GM23248 (cell line): ENCODE measurements at regions not wholly inside any gene's neighbourhood (a gene's known extent, or its start where the extent isn't known, plus 50 kb on each side); places are given as distances from the start of the nearest gene placed in this dataset.

ENCODE experiments used
- DNase-seq: peaks from one replicate; pipeline ENCODE4 v3.0.0-alpha.2; 2015
- H2AFZ ChIP-seq: fragments of 200-600 bp; sonication (generic); 2 replicates; pipeline ENCODE4 v1.6.1; 2016; ENCODE audit warnings: antibody characterized with exemption
- H3F3A ChIP-seq: fragments of 200-600 bp; sonication (generic); 2 replicates; pipeline ENCODE4 v1.6.1; 2016; ENCODE audit warnings: mild to moderate bottlenecking, antibody characterized with exemption, mixed run types; ENCODE audit not compliant: insufficient read depth
- H3K27ac ChIP-seq: fragments of 200-600 bp; sonication (generic); 2 replicates; pipeline ENCODE4 v1.5.1; 2016; ENCODE audit warnings: mild to moderate bottlenecking
- H3K27me3 ChIP-seq: fragments of 200-600 bp; sonication (generic); replicated peaks from 2 replicates; pipeline ENCODE4 v1.6.1; 2016; ENCODE audit warnings: mild to moderate bottlenecking; ENCODE audit not compliant: insufficient read depth
- H3K36me3 ChIP-seq: fragments of 200-600 bp; sonication (generic); 2 replicates; pipeline ENCODE4 v1.6.1; 2016; ENCODE audit warnings: low read depth, mild to moderate bottlenecking
- H3K4me1 ChIP-seq: fragments of 200-600 bp; sonication (generic); 2 replicates; pipeline ENCODE4 v1.6.1; 2016; ENCODE audit warnings: mild to moderate bottlenecking; ENCODE audit not compliant: insufficient read depth
- H3K4me2 ChIP-seq: fragments of 200-600 bp; sonication (generic); one replicate; pipeline ENCODE4 v1.6.1; 2016; ENCODE audit warnings: mild to moderate bottlenecking; ENCODE audit not compliant: unreplicated experiment
- H3K4me3 ChIP-seq: fragments of 200-600 bp; sonication (generic); 2 replicates; pipeline ENCODE4 v1.5.1; 2016; ENCODE audit warnings: mild to moderate bottlenecking
- H3K79me2 ChIP-seq: fragments of 200-600 bp; sonication (generic); 2 replicates; pipeline ENCODE4 v1.6.1; 2016; ENCODE audit warnings: mild to moderate bottlenecking; ENCODE audit not compliant: insufficient read depth
- H3K9ac ChIP-seq: fragments of 200-600 bp; sonication (generic); 2 replicates; pipeline ENCODE4 v1.6.1; 2016; ENCODE audit warnings: mild to moderate bottlenecking
- H3K9me2 ChIP-seq: fragments of 200-600 bp; sonication (generic); 2 replicates; pipeline ENCODE4 v1.6.1; 2016; ENCODE audit warnings: mixed run types, mild to moderate bottlenecking, moderate library complexity; ENCODE audit not compliant: insufficient read depth
- H3K9me3 ChIP-seq: fragments of 200-600 bp; sonication (generic); one replicate; pipeline ENCODE4 v1.6.1; 2017; ENCODE audit warnings: low read depth
- H4K20me1 ChIP-seq: fragments of 200-600 bp; sonication (generic); 2 replicates; pipeline ENCODE4 v1.6.0; 2016; ENCODE audit not compliant: insufficient read depth
- EZH2 ChIP-seq: fragments of 200-600 bp; sonication (generic); IDR thresholded peaks from 2 replicates; pipeline ENCODE4 v1.6.1; 2018; ENCODE audit warnings: antibody characterized with exemption, mild to moderate bottlenecking; ENCODE audit not compliant: insufficient read depth, poor library complexity, severe bottlenecking
- EZH2phosphoT487 ChIP-seq: fragments of 200-600 bp; sonication (generic); IDR thresholded peaks from 2 replicates; pipeline ENCODE4 v1.6.1; 2018; ENCODE audit warnings: antibody characterized with exemption, moderate library complexity, mild to moderate bottlenecking, low read depth; ENCODE audit not compliant: insufficient read depth
- WGBS, 2 experiments: methylation state at CpG; one replicate each; pipeline ENCODE4 v1.1.6; 2015 to 2017; ENCODE audit warnings: low lambda C conversion rate in 2 of 2, low coverage in 1 of 2; ENCODE audit errors: missing lambda C conversion rate in 2 of 2; 5-methylcytosine and 5-hydroxymethylcytosine counted together
- in situ Hi-C: fragments of 300-500 bp; cut with MboI; formaldehyde crosslinking; loops from 2 replicates; pipeline ENCODE4 v1.15.0; 2020

DNA sequence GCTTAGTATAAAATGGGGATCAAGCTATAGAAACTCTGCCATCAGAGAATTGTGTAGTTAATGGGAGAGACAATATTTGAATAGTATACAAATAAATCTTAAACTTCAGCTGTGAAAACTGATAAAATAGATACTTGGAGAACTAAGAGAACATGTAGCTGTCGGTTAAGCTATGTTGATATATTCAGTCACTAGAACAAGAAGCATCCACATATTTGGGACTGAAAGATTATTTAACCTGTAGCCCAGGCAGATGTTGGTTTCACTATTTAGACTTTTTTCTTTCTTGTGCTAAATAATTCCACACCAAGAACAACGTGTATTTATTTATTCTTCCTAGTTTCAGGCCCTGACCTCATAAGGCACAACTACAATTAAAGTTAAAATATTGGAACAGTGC is 521.0 kb upstream of the CCNG1 start:
- H3K4me3 ChIP-seq, result no peak overlapping the region
- H3K4me2 ChIP-seq, result no peak overlapping the region
- H3K9me2 ChIP-seq, result no peaks in the 10 kb centered on the region
- H3K27ac ChIP-seq, result no peak overlapping the region
- TF ChIP-seq EZH2 (no peak), EZH2phosphoT487 (no peak)
- no peak overlapping the region for H2AFZ ChIP-seq
- H3K4me1 ChIP-seq, result no peaks in the 10 kb centered on the region
- 9 to 15% methylated on average over 2 of the region's 2 CpGs for WGBS, 2 experiments
- no peaks in the 10 kb centered on the region for H4K20me1 ChIP-seq
- H3K9me3 ChIP-seq, result peaks cover 5% of the 10 kb centered on the region
- no peaks in the 10 kb centered on the region for H3K27me3 ChIP-seq
- no peak for DNase-seq
- in situ Hi-C loops, result no loop called here
- H3K36me3 ChIP-seq, result no peaks in the 10 kb centered on the region
- no peak overlapping the region for H3K9ac ChIP-seq
- H3K79me2 ChIP-seq, result no peaks in the 10 kb centered on the region
- H3F3A ChIP-seq, result no peaks in the 10 kb centered on the region

DNA sequence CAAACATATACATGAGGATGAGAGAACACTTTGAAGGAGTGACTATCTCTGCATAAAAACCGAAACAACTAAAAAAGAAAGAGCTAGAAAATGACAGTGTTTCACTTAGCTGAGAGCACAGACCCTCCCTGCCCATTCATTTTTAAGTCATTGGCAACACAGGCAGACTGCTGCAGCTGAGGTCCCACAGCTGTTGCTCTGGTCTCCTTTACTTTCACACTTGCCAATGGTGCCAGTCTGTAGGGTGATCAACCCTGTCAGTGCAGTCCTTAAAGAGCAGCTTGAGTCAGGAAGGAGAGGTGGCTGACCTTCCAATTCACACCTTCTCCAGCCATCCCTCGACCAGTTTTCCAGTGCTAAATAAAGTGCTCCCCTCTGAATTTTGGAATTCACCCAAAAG is 508.3 kb upstream of the CCNG1 start:
- H3K4me3 ChIP-seq, result no peak overlapping the region
- no peaks in the 10 kb centered on the region for H3K4me1 ChIP-seq
- in situ Hi-C loops, result no loop called here
- H3K4me2 ChIP-seq, result no peak overlapping the region
- TF ChIP-seq EZH2, result no peak
- no peak for TF ChIP-seq EZH2phosphoT487
- no peak overlapping the region for H3K9ac ChIP-seq
- H3K36me3 ChIP-seq, result no peaks in the 10 kb centered on the region
- no peaks in the 10 kb centered on the region for H3K9me2 ChIP-seq
- no peak overlapping the region for H2AFZ ChIP-seq
- H3K27ac ChIP-seq, result no peak overlapping the region
- H4K20me1 ChIP-seq, result no peaks in the 10 kb centered on the region
- 3 to 12% methylated on average over 2 of the region's 2 CpGs for WGBS, 2 experiments
- H3F3A ChIP-seq, result no peaks in the 10 kb centered on the region
- no peaks in the 10 kb centered on the region for H3K27me3 ChIP-seq
- H3K79me2 ChIP-seq, result no peaks in the 10 kb centered on the region
- DNase-seq, result no peak
- H3K9me3 ChIP-seq, result no peaks in the 10 kb centered on the region

DNA sequence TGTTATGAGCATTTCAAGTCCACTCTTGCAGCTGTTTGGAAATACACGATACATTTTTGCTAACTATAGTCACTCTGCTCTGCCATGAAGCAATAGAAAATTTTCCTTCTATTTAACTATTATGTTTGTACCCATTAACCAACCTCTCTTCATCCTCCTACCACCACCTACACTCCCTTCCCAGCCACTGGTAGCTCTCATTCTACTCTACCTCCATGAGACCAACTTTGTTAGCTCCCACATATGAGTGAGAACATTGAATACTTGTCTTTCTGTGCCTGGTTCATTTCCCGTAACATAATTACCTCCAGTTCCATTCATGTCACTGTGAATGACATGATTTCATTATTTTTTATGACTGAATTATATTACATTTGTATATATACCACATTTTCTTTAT is 505.9 kb upstream of the CCNG1 start:
- Histone ChIP-seq H3K4me3 (no peak overlapping the region), H3K9me2 (no peaks in the 10 kb centered on the region), H3K4me1 (no peaks in the 10 kb centered on the region), H4K20me1 (no peaks in the 10 kb centered on the region), H3K36me3 (no peaks in the 10 kb centered on the region), H3K4me2 (no peak overlapping the region), H3K9me3 (no peaks in the 10 kb centered on the region), H2AFZ (no peak overlapping the region), H3F3A (no peaks in the 10 kb centered on the region), H3K27me3 (no peaks in the 10 kb centered on the region), H3K9ac (no peak overlapping the region), H3K79me2 (no peaks in the 10 kb centered on the region), H3K27ac (no peak overlapping the region)
- in situ Hi-C loops, result no loop called here
- TF ChIP-seq EZH2 (no peak), EZH2phosphoT487 (no peak)
- no peak for DNase-seq
- WGBS, 2 experiments, result 30 to 39% methylated on average over 2 of the region's 2 CpGs

DNA sequence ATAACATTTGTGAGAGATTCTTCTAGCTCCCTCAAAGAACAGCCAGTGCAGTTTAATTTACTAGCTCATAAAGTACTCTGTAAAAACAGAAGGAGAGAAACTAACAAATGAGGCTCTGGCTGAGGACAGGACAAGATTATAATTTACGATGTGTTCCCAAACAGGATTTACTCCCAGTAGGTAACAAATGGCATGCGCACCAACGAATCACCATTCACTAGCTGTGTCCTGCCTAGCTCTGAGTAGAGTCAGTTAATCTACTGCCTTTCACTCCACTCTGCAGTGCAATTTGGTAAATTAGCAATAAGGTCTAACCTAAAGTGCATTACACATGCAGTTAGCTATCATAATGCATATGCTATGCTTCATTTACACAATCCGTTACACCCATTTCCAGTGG is 497.4 kb upstream of the CCNG1 start:
- peaks cover 5% of the 10 kb centered on the region for H3K9me3 ChIP-seq
- H3K4me2 ChIP-seq, result no peak overlapping the region
- H3K4me3 ChIP-seq, result no peak overlapping the region
- 24 to 26% methylated on average over 4 of the region's 4 CpGs for WGBS, 2 experiments
- in situ Hi-C loops, result no loop called here
- no peak for DNase-seq
- H4K20me1 ChIP-seq, result no peaks in the 10 kb centered on the region
- H3K4me1 ChIP-seq, result no peaks in the 10 kb centered on the region
- H3K36me3 ChIP-seq, result no peaks in the 10 kb centered on the region
- TF ChIP-seq EZH2phosphoT487, result no peak
- no peak for TF ChIP-seq EZH2
- H3K27ac ChIP-seq, result no peak overlapping the region
- H3K9ac ChIP-seq, result no peak overlapping the region
- no peaks in the 10 kb centered on the region for H3F3A ChIP-seq
- no peak overlapping the region for H2AFZ ChIP-seq
- no peaks in the 10 kb centered on the region for H3K79me2 ChIP-seq
- H3K27me3 ChIP-seq, result no peaks in the 10 kb centered on the region
- H3K9me2 ChIP-seq, result no peaks in the 10 kb centered on the region

- 14 to 15% methylated on average over 4 of the region's 4 CpGs for WGBS, 2 experiments
- in situ Hi-C loops, result no loop called here
- H3K36me3 ChIP-seq, result no peaks in the 10 kb centered on the region
- no peaks in the 10 kb centered on the region for H3K4me1 ChIP-seq
- H3K79me2 ChIP-seq, result no peaks in the 10 kb centered on the region
- H3K9me2 ChIP-seq, result no peaks in the 10 kb centered on the region
- H3K27me3 ChIP-seq, result no peaks in the 10 kb centered on the region
- H2AFZ ChIP-seq, result no peak overlapping the region
- H3F3A ChIP-seq, result no peaks in the 10 kb centered on the region
- H3K4me2 ChIP-seq, result no peak overlapping the region
- peaks cover 9% of the 10 kb centered on the region for H3K9me3 ChIP-seq
- TF ChIP-seq EZH2, result no peak
- H3K4me3 ChIP-seq, result no peak overlapping the region
- no peak for DNase-seq
- no peak overlapping the region for H3K27ac ChIP-seq
- no peak overlapping the region for H3K9ac ChIP-seq
- H4K20me1 ChIP-seq, result no peaks in the 10 kb centered on the region
Measured at GRCh38 chr5:162948677-162949076, 488.7 kb upstream of the CCNG1 start.
